ENCODE measurements at regions not wholly inside any gene's neighbourhood (a gene's known extent, or its start where the extent isn't known, plus 50 kb on each side); places are given as distances from the start of the nearest gene placed in this dataset.
"Not testable (repeated sequence)": the region's sequence is repeated elsewhere in the genome, so short reads cannot be mapped to it uniquely, and the experiment has no call there.

DNA sequence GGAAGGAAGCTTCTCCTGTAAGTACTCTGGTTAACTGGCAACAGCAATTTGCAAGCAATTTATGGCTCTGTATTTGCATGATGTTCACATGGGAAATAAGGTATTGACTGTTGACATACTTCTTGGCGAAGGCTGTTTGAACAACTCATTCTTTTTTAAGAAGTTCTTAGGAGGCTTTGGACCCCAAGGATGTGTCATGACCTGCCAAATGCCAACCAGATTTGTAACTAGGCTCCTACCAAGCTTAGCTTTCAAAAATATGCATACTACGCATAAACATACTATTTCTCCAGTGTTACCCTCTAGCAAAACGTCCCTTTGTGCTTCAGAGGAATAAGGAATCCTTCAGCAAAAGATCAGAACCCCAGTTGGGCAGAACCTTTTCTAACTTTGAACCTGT lies 165.2 kb upstream of the MSX2 start:
- no peak for DNase-seq (ENCODE audit: low spot score)
- TF ChIP-seq EGR1 (IDR thresholded peaks at IDR 0.05; ENCODE audit: low read depth in 2 of 2): no peak
- H3K36me3 ChIP-seq (ENCODE audit: control insufficient read depth in 4 of 4, insufficient read depth in 3 of 4, low read depth in 1 of 4, low read length in 3 of 4): no peaks in the 10 kb centered on the region
- no peaks in the 10 kb centered on the region for H3K4me1 ChIP-seq (ENCODE audit: control insufficient read depth in 4 of 4, insufficient read depth in 4 of 4, low read length in 3 of 4)
- H3K9ac ChIP-seq (ENCODE audit: low read depth in 1 of 2, low read length in 2 of 2): no peak overlapping the region
- no peak overlapping the region for H3K4me3 ChIP-seq (ENCODE audit: low read depth in 1 of 3, low read length in 3 of 3)
- no peaks in the 10 kb centered on the region for H3K9me3 ChIP-seq (ENCODE audit: control insufficient read depth in 4 of 4, low read length in 3 of 4)
- WGBS: 66% methylated on average over 3 of the region's 3 CpGs
- no peak overlapping the region for H3K27ac ChIP-seq (ENCODE audit: low read depth in 1 of 2, low read length in 2 of 2)
- peaks cover 0 to 5% (median 0%) of the 10 kb centered on the region in 4 donors for H3K27me3 ChIP-seq (ENCODE audit: control insufficient read depth in 4 of 4, insufficient read depth in 4 of 4, low read length in 3 of 4)

DNA sequence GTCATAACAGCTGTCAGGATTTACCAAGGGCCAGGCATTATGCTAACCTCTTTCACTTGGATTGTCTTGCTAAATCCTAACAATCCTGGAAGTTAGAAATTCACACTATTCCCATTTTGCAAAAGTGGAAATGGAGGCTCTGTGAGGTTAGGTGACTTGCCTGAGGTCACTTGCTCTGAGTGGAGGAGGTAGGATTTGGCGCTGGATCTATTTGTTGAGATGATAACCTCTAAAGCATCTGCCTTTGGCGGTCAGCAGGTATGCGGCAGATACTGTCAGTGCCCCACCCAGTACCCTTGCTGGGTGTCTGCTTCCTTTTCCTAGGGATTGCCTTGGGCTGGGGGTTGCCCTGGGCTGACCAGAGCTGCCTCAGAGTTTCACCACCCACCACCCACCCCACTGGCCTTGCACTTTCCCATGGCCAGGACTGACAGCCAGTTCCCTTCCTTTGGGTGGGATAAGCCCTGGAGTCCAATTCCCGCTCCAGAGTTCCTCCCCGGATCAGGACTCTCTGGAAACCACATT lies 164.8 kb upstream of the MSX2 start:
- no peaks in the 10 kb centered on the region for H3K36me3 ChIP-seq (ENCODE audit: control insufficient read depth in 4 of 4, insufficient read depth in 3 of 4, low read depth in 1 of 4, low read length in 3 of 4)
- no peak for TF ChIP-seq RXRA (IDR thresholded peaks at IDR 0.05)
- TF ChIP-seq GABPA (IDR thresholded peaks at IDR 0.05 in 1 of 2, conservative IDR thresholded peaks at IDR 0.05 in 1 of 2): no peak
- TF ChIP-seq FOXA2 (IDR thresholded peaks at IDR 0.05): no peak
- H3K9ac ChIP-seq (ENCODE audit: low read depth in 1 of 2, low read length in 2 of 2): no peak overlapping the region
- H3K4me3 ChIP-seq (ENCODE audit: low read depth in 1 of 3, low read length in 3 of 3): no peak overlapping the region
- peaks cover 0 to 5% (median 0%) of the 10 kb centered on the region in 4 donors for H3K27me3 ChIP-seq (ENCODE audit: control insufficient read depth in 4 of 4, insufficient read depth in 4 of 4, low read length in 3 of 4)
- H3K4me1 ChIP-seq (ENCODE audit: control insufficient read depth in 4 of 4, insufficient read depth in 4 of 4, low read length in 3 of 4): no peaks in the 10 kb centered on the region
- H3K9me3 ChIP-seq (ENCODE audit: control insufficient read depth in 4 of 4, low read length in 3 of 4): no peaks in the 10 kb centered on the region
- WGBS: 51% methylated on average over 5 of the region's 5 CpGs
- DNase-seq (ENCODE audit: low spot score): no peak
- no peak overlapping the region for H3K27ac ChIP-seq (ENCODE audit: low read depth in 1 of 2, low read length in 2 of 2)

DNA sequence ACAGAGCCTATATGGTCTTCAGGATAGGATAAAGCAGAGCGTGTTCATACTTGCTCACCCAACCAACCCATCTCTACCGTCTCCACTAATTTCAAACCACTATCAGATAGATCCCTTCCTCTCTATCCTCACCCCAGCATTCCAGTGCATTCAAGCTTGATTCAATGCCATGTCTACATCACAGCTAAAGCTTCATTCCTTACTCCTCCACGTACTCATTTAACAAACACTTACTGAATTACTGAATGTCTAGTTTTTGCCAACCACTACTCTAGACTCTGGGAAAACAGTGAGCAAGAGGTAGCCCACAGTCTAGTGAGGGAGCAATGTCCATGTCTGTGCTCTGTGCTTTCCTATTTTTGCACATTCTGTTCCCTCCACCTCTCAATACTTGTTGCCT lies 163.5 kb upstream of the MSX2 start:
- no peaks in the 10 kb centered on the region for H3K9me3 ChIP-seq (ENCODE audit: control insufficient read depth in 4 of 4, low read length in 3 of 4)
- 78% methylated on average over 3 of the region's 3 CpGs for WGBS
- H3K36me3 ChIP-seq (ENCODE audit: control insufficient read depth in 4 of 4, insufficient read depth in 3 of 4, low read depth in 1 of 4, low read length in 3 of 4): no peaks in the 10 kb centered on the region
- H3K27me3 ChIP-seq (ENCODE audit: control insufficient read depth in 4 of 4, insufficient read depth in 4 of 4, low read length in 3 of 4): peaks cover 0 to 5% (median 0%) of the 10 kb centered on the region in 4 donors
- TF ChIP-seq TAF1 (conservative IDR thresholded peaks at IDR 0.05) (no peak), YY1 (IDR thresholded peaks at IDR 0.05) (no peak), HNF4A (conservative IDR thresholded peaks at IDR 0.05) (no peak), FOXA2 (IDR thresholded peaks at IDR 0.05) (no peak), JUND (IDR thresholded peaks at IDR 0.05) (no peak), EGR1 (IDR thresholded peaks at IDR 0.05; ENCODE audit: low read depth in 2 of 2) (no peak), RAD21 (IDR thresholded peaks at IDR 0.05) (no peak), GABPA (IDR thresholded peaks at IDR 0.05 in 1 of 2, conservative IDR thresholded peaks at IDR 0.05 in 1 of 2) (no peak), RXRA (IDR thresholded peaks at IDR 0.05) (no peak), NR2F2 (IDR thresholded peaks at IDR 0.05) (no peak), FOXA1 (IDR thresholded peaks at IDR 0.05) (no peak), HNF4G (IDR thresholded peaks at IDR 0.05) (no peak)
- TF ChIP-seq, protein P1, sequence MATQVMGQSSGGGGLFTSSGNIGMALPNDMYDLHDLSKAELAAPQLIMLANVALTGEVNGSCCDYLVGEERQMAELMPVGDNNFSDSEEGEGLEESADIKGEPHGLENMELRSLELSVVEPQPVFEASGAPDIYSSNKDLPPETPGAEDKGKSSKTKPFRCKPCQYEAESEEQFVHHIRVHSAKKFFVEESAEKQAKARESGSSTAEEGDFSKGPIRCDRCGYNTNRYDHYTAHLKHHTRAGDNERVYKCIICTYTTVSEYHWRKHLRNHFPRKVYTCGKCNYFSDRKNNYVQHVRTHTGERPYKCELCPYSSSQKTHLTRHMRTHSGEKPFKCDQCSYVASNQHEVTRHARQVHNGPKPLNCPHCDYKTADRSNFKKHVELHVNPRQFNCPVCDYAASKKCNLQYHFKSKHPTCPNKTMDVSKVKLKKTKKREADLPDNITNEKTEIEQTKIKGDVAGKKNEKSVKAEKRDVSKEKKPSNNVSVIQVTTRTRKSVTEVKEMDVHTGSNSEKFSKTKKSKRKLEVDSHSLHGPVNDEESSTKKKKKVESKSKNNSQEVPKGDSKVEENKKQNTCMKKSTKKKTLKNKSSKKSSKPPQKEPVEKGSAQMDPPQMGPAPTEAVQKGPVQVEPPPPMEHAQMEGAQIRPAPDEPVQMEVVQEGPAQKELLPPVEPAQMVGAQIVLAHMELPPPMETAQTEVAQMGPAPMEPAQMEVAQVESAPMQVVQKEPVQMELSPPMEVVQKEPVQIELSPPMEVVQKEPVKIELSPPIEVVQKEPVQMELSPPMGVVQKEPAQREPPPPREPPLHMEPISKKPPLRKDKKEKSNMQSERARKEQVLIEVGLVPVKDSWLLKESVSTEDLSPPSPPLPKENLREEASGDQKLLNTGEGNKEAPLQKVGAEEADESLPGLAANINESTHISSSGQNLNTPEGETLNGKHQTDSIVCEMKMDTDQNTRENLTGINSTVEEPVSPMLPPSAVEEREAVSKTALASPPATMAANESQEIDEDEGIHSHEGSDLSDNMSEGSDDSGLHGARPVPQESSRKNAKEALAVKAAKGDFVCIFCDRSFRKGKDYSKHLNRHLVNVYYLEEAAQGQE (IDR thresholded peaks at IDR 0.05): no peak
- TF ChIP-seq, protein P2, sequence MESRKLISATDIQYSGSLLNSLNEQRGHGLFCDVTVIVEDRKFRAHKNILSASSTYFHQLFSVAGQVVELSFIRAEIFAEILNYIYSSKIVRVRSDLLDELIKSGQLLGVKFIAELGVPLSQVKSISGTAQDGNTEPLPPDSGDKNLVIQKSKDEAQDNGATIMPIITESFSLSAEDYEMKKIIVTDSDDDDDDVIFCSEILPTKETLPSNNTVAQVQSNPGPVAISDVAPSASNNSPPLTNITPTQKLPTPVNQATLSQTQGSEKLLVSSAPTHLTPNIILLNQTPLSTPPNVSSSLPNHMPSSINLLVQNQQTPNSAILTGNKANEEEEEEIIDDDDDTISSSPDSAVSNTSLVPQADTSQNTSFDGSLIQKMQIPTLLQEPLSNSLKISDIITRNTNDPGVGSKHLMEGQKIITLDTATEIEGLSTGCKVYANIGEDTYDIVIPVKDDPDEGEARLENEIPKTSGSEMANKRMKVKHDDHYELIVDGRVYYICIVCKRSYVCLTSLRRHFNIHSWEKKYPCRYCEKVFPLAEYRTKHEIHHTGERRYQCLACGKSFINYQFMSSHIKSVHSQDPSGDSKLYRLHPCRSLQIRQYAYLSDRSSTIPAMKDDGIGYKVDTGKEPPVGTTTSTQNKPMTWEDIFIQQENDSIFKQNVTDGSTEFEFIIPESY (IDR thresholded peaks at IDR 0.05): no peak
- TF ChIP-seq, protein P3, sequence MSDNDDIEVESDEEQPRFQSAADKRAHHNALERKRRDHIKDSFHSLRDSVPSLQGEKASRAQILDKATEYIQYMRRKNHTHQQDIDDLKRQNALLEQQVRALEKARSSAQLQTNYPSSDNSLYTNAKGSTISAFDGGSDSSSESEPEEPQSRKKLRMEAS (IDR thresholded peaks at IDR 0.05): no peak
- TF ChIP-seq, protein P4, sequence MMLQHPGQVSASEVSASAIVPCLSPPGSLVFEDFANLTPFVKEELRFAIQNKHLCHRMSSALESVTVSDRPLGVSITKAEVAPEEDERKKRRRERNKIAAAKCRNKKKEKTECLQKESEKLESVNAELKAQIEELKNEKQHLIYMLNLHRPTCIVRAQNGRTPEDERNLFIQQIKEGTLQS (IDR thresholded peaks at IDR 0.05): no peak
- no peak overlapping the region for H3K4me3 ChIP-seq (ENCODE audit: low read depth in 1 of 3, low read length in 3 of 3)
- DNase-seq (ENCODE audit: low spot score): no peak
- no peak overlapping the region for H3K27ac ChIP-seq (ENCODE audit: low read depth in 1 of 2, low read length in 2 of 2)
- H3K4me1 ChIP-seq (ENCODE audit: control insufficient read depth in 4 of 4, insufficient read depth in 4 of 4, low read length in 3 of 4): no peaks in the 10 kb centered on the region
- H3K9ac ChIP-seq (ENCODE audit: low read depth in 1 of 2, low read length in 2 of 2): no peak overlapping the region

DNA sequence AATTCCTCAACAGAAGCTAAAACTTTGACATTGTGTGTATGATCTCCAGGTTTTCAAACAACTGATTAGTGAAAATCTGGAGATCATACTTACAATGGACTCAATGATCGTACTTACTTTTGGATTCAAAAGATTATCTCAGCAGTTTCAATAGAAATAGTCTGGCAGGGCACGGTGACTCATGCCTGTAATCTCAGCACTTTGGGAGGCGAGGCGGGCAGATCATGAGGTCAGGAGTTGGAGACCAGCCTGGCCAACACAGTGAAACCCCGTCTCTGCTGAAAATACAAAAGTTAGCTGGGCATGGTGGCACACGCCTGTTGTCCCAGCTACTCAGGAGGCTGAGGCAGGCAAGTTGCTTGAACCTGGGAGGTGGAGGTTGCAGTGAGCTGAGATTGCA lies 161.3 kb upstream of the MSX2 start:
- not testable (repeated sequence) for H3K9ac ChIP-seq (ENCODE audit: low read depth in 1 of 2, low read length in 2 of 2); H3K9me3 ChIP-seq (ENCODE audit: control insufficient read depth in 4 of 4, low read length in 3 of 4); H3K27ac ChIP-seq (ENCODE audit: low read depth in 1 of 2, low read length in 2 of 2); DNase-seq (ENCODE audit: low spot score); H3K4me1 ChIP-seq (ENCODE audit: control insufficient read depth in 4 of 4, insufficient read depth in 4 of 4, low read length in 3 of 4); H3K4me3 ChIP-seq (ENCODE audit: low read depth in 1 of 3, low read length in 3 of 3); H3K36me3 ChIP-seq (ENCODE audit: control insufficient read depth in 4 of 4, insufficient read depth in 3 of 4, low read depth in 1 of 4, low read length in 3 of 4); H3K27me3 ChIP-seq (ENCODE audit: control insufficient read depth in 4 of 4, insufficient read depth in 4 of 4, low read length in 3 of 4)
- WGBS: 71% methylated on average over 6 of the region's 6 CpGs
